Mesenchymal stem cell (in vitro differentiated cells and primary cell): ENCODE measurements at regions not wholly inside any gene's neighbourhood (a gene's known extent, or its start where the extent isn't known, plus 50 kb on each side); places are given as distances from the start of the nearest gene placed in this dataset.

Experiments
- DNase-seq: peaks from one replicate; pipeline ENCODE4 v3.0.0-alpha.2; 2013
- H2AFZ ChIP-seq: one replicate; pipeline ENCODE4 v1.6.1; 2013; ENCODE audit warnings: low read depth, mild to moderate bottlenecking, control low read depth, inconsistent platforms, low read length, moderate library complexity
- H2AK5ac ChIP-seq: 2 replicates; pipeline ENCODE4 v1.6.1; 2013; ENCODE audit warnings: low read length, moderate library complexity, mild to moderate bottlenecking, inconsistent platforms; ENCODE audit not compliant: severe bottlenecking
- H2BK120ac ChIP-seq: one replicate; pipeline ENCODE4 v1.6.1; 2013; ENCODE audit warnings: low read depth, mild to moderate bottlenecking, inconsistent platforms, low read length, moderate library complexity
- H2BK12ac ChIP-seq, 2 experiments: one replicate each; pipeline ENCODE4 v1.6.1; 2013; ENCODE audit warnings: inconsistent platforms in 2 of 2, low read length in 2 of 2, mild to moderate bottlenecking in 2 of 2, moderate library complexity in 2 of 2, control low read depth in 1 of 2
- H2BK15ac ChIP-seq: one replicate; pipeline ENCODE4 v1.6.1; 2013; ENCODE audit warnings: mild to moderate bottlenecking, low read depth, inconsistent platforms; ENCODE audit not compliant: poor library complexity, severe bottlenecking
- H2BK5ac ChIP-seq: 2 replicates; pipeline ENCODE4 v1.6.1; 2013; ENCODE audit warnings: low read depth, mild to moderate bottlenecking, low read length, control low read depth, inconsistent platforms; ENCODE audit not compliant: poor library complexity, severe bottlenecking
- H3K14ac ChIP-seq, 2 experiments: one replicate each; pipeline ENCODE4 v1.6.1; 2013; ENCODE audit warnings: inconsistent platforms in 2 of 2, low read length in 2 of 2, control low read depth in 1 of 2, mild to moderate bottlenecking in 1 of 2, moderate library complexity in 1 of 2
- H3K18ac ChIP-seq, 2 experiments: one replicate each; pipeline ENCODE4 v1.6.1; 2013; ENCODE audit warnings: inconsistent platforms in 2 of 2, low read length in 2 of 2, control low read depth in 1 of 2, low read depth in 1 of 2, mild to moderate bottlenecking in 1 of 2
- H3K23ac ChIP-seq, 2 experiments: one replicate each; pipeline ENCODE4 v1.6.1; 2013; ENCODE audit warnings: inconsistent platforms in 2 of 2, low read length in 2 of 2, mild to moderate bottlenecking in 2 of 2, moderate library complexity in 2 of 2, control low read depth in 1 of 2
- H3K27ac ChIP-seq: 2 replicates; pipeline ENCODE4 v1.5.1; 2013; ENCODE audit warnings: mild to moderate bottlenecking, moderate library complexity, low read length, control low read depth, inconsistent platforms; ENCODE audit not compliant: poor library complexity, severe bottlenecking
- H3K27me3 ChIP-seq, 2 experiments: 2 replicates each; pipeline versions ENCODE4 v1.6.1 to v1.7.0; 2013; ENCODE audit warnings: low read length in 2 of 2, mild to moderate bottlenecking in 2 of 2, moderate library complexity in 2 of 2, control low read depth in 1 of 2, inconsistent platforms in 1 of 2; ENCODE audit not compliant: control insufficient read depth in 1 of 2, insufficient read depth in 1 of 2
- H3K36me3 ChIP-seq, 2 experiments: 2 replicates each; pipeline versions ENCODE4 v1.6.1 to v1.7.0; 2013; ENCODE audit warnings: low read length in 2 of 2, control low read depth in 1 of 2, inconsistent platforms in 1 of 2, low read depth in 1 of 2, mild to moderate bottlenecking in 1 of 2; ENCODE audit not compliant: insufficient read depth in 2 of 2, control insufficient read depth in 1 of 2
- H3K4ac ChIP-seq, 2 experiments: one replicate each; pipeline ENCODE4 v1.6.1; 2013; ENCODE audit warnings: inconsistent platforms in 2 of 2, low read length in 2 of 2, mild to moderate bottlenecking in 2 of 2, moderate library complexity in 2 of 2, control low read depth in 1 of 2, low read depth in 1 of 2
- H3K4me1 ChIP-seq: 2 replicates; pipeline ENCODE4 v1.6.1; 2013; ENCODE audit warnings: low read depth, low read length, control low read depth; ENCODE audit not compliant: control insufficient read depth, insufficient read depth
- H3K4me2 ChIP-seq: 2 replicates; pipeline ENCODE4 v1.6.1; 2013; ENCODE audit warnings: low read length, mild to moderate bottlenecking, inconsistent platforms; ENCODE audit not compliant: poor library complexity, severe bottlenecking
- H3K4me3 ChIP-seq, 2 experiments: 2 replicates each; pipeline versions ENCODE4 v1.5.1 to v1.7.0; 2013; ENCODE audit warnings: low read length in 2 of 2, mild to moderate bottlenecking in 2 of 2, control low read depth in 1 of 2, low read depth in 1 of 2; ENCODE audit not compliant: insufficient read depth in 1 of 2
- H3K79me1 ChIP-seq: replicated peaks from 2 replicates; pipeline ENCODE4 v1.6.1; 2013; ENCODE audit warnings: mild to moderate bottlenecking, control low read depth, low read length, inconsistent platforms; ENCODE audit not compliant: poor library complexity, severe bottlenecking
- H3K9ac ChIP-seq: 2 replicates; pipeline ENCODE4 v1.7.0; 2013; ENCODE audit warnings: mild to moderate bottlenecking, low read length, moderate library complexity
- H3K9me3 ChIP-seq: 2 replicates; pipeline ENCODE4 v1.7.0; 2013; ENCODE audit warnings: mild to moderate bottlenecking, low read length; ENCODE audit not compliant: control insufficient read depth
- H4K8ac ChIP-seq: one replicate; pipeline ENCODE4 v1.6.1; 2013; ENCODE audit warnings: inconsistent platforms, mild to moderate bottlenecking, low read length, moderate library complexity
- H4K91ac ChIP-seq: one replicate; pipeline ENCODE4 v1.6.1; 2013; ENCODE audit warnings: mild to moderate bottlenecking, low read length, inconsistent platforms
- WGBS: methylation state at CpG from one replicate; pipeline ENCODE4 v1.1.7; 2013; ENCODE audit warnings: mixed read lengths; 5-methylcytosine and 5-hydroxymethylcytosine counted together

- no peak overlapping the region for H2BK12ac ChIP-seq
- no peak overlapping the region for H4K91ac ChIP-seq
- 97% methylated on average over 4 of the region's 4 CpGs for WGBS
- no peak overlapping the region for H3K18ac ChIP-seq
- no peak overlapping the region for H3K14ac ChIP-seq
- H2AFZ ChIP-seq, result no peak overlapping the region
- no peak overlapping the region for H2BK15ac ChIP-seq
- no peak overlapping the region for H3K4me3 ChIP-seq
- H4K8ac ChIP-seq, result no peak overlapping the region
- H3K36me3 ChIP-seq, result peaks cover 2 to 8% of the 10 kb centered on the region in 2 experiments
- no peak overlapping the region for H2BK5ac ChIP-seq
- no peak overlapping the region for H3K27ac ChIP-seq
- peaks cover 4% of the 10 kb centered on the region for H3K4me1 ChIP-seq
- no peak overlapping the region for H3K9ac ChIP-seq
- no peaks in the 10 kb centered on the region for H3K27me3 ChIP-seq
- H3K4me2 ChIP-seq, result no peak overlapping the region
- H3K9me3 ChIP-seq, result no peaks in the 10 kb centered on the region
- no peak overlapping the region for H2BK120ac ChIP-seq
- H3K4ac ChIP-seq, result no peak overlapping the region
- H2AK5ac ChIP-seq, result no peak overlapping the region
- no peak overlapping the region for H3K23ac ChIP-seq
- peaks cover 20% of the 10 kb centered on the region for H3K79me1 ChIP-seq
- DNase-seq, result no peak
Observed at GRCh38 chr3:72383230-72383629, 465.0 kb downstream of the SHQ1 start.

GRCh38 chr3:72382460-72382859 is 465.8 kb downstream of the SHQ1 start:
- H2AFZ ChIP-seq, result no peak overlapping the region
- H4K91ac ChIP-seq, result no peak overlapping the region
- no peak overlapping the region for H2BK12ac ChIP-seq
- no peaks in the 10 kb centered on the region for H3K9me3 ChIP-seq
- peaks cover 5 to 14% of the 10 kb centered on the region in 2 experiments for H3K36me3 ChIP-seq
- no peak for DNase-seq
- H3K18ac ChIP-seq, result no peak overlapping the region
- no peak overlapping the region for H2BK120ac ChIP-seq
- no peak overlapping the region for H3K4ac ChIP-seq
- H2BK5ac ChIP-seq, result no peak overlapping the region
- no peak overlapping the region for H2AK5ac ChIP-seq
- H3K9ac ChIP-seq, result no peak overlapping the region
- H3K4me2 ChIP-seq, result no peak overlapping the region
- H2BK15ac ChIP-seq, result no peak overlapping the region
- WGBS, result 98% methylated on average over 4 of the region's 4 CpGs
- H3K27me3 ChIP-seq, result no peaks in the 10 kb centered on the region
- no peak overlapping the region for H3K27ac ChIP-seq
- no peak overlapping the region for H3K4me3 ChIP-seq
- no peak overlapping the region for H4K8ac ChIP-seq
- H3K23ac ChIP-seq, result no peak overlapping the region
- H3K14ac ChIP-seq, result no peak overlapping the region
- peaks cover 4% of the 10 kb centered on the region for H3K4me1 ChIP-seq
- peaks cover 18% of the 10 kb centered on the region for H3K79me1 ChIP-seq

GRCh38 chr3:72381584-72381983 is 466.7 kb downstream of the SHQ1 start:
- Histone ChIP-seq H2BK12ac (no peak overlapping the region), H3K9ac (no peak overlapping the region), H3K4me2 (no peak overlapping the region), H2AK5ac (no peak overlapping the region), H3K9me3 (no peaks in the 10 kb centered on the region), H3K27me3 (no peaks in the 10 kb centered on the region), H3K14ac (no peak overlapping the region), H3K23ac (no peak overlapping the region), H3K4ac (no peak overlapping the region), H3K4me3 (no peak overlapping the region), H2BK120ac (no peak overlapping the region), H3K4me1 (peaks cover 4% of the 10 kb centered on the region), H3K18ac (no peak overlapping the region), H3K27ac (no peak overlapping the region), H2BK15ac (no peak overlapping the region), H2BK5ac (no peak overlapping the region), H3K79me1 (peaks cover 16% of the 10 kb centered on the region), H4K8ac (no peak overlapping the region), H3K36me3 (peaks cover 5 to 22% of the 10 kb centered on the region in 2 experiments), H2AFZ (no peak overlapping the region), H4K91ac (no peak overlapping the region)
- DNase-seq, result no peak
- 95% methylated on average over 6 of the region's 6 CpGs for WGBS

GRCh38 chr3:72380711-72381493 is 467.3 kb downstream of the SHQ1 start:
- DNase-seq, result no peak
- no peak overlapping the region for H3K9ac ChIP-seq
- H2AK5ac ChIP-seq, result no peak overlapping the region
- peaks cover 4% of the 10 kb centered on the region for H3K4me1 ChIP-seq
- H2BK120ac ChIP-seq, result no peak overlapping the region
- no peak overlapping the region for H3K4me2 ChIP-seq
- no peak overlapping the region for H3K4ac ChIP-seq
- H4K8ac ChIP-seq, result no peak overlapping the region
- H3K14ac ChIP-seq, result no peak overlapping the region
- H3K18ac ChIP-seq, result no peak overlapping the region
- H2BK12ac ChIP-seq, result no peak overlapping the region
- no peaks in the 10 kb centered on the region for H3K9me3 ChIP-seq
- no peak overlapping the region for H3K23ac ChIP-seq
- 96% methylated on average over 7 of the region's 8 CpGs for WGBS
- H3K36me3 ChIP-seq, result peaks cover 5 to 28% of the 10 kb centered on the region in 2 experiments
- H2BK15ac ChIP-seq, result no peak overlapping the region
- H2BK5ac ChIP-seq, result no peak overlapping the region
- H3K4me3 ChIP-seq, result no peak overlapping the region
- H2AFZ ChIP-seq, result no peak overlapping the region
- H3K27me3 ChIP-seq, result no peaks in the 10 kb centered on the region
- H3K27ac ChIP-seq, result no peak overlapping the region
- peaks cover 13% of the 10 kb centered on the region for H3K79me1 ChIP-seq
- H4K91ac ChIP-seq, result no peak overlapping the region
